Neural cell (in vitro differentiated cells): ENCODE measurements at regions not wholly inside any gene's neighbourhood (a gene's known extent, or its start where the extent isn't known, plus 50 kb on each side); places are given as distances from the start of the nearest gene placed in this dataset.

Experiments used
- H2AFZ ChIP-seq: fragments of 200-600, 300-800 bp; sonication (generic), shearing (Covaris generic); 2 replicates; pipeline ENCODE4 v1.6.0; 2014; ENCODE audit warnings: low read depth, mild to moderate bottlenecking, antibody characterized with exemption, low read length, moderate library complexity
- H3F3A ChIP-seq: fragments of 200-600 bp; shearing (Covaris generic); 2 replicates; pipeline ENCODE4 v1.6.1; 2016; ENCODE audit warnings: mild to moderate bottlenecking, moderate library complexity, mixed read lengths, antibody characterized with exemption, low read length; ENCODE audit not compliant: insufficient read depth, poor library complexity, severe bottlenecking
- H3K27ac ChIP-seq: fragments of 200-600, 300-800 bp; sonication (generic), shearing (Covaris generic); 2 replicates; pipeline ENCODE4 v1.5.1; 2014; ENCODE audit warnings: mild to moderate bottlenecking, low read length, moderate library complexity
- H3K27me3 ChIP-seq: fragments of 300-800, 200-600 bp; sonication (generic), shearing (Covaris generic); 2 replicates; pipeline ENCODE4 v1.6.0; 2014; ENCODE audit warnings: mild to moderate bottlenecking, low read depth, low read length, moderate library complexity; ENCODE audit not compliant: insufficient read depth
- H3K36me3 ChIP-seq: fragments of 300-800, 200-600 bp; sonication (generic), shearing (Covaris generic); 2 replicates; pipeline ENCODE4 v1.5.1; 2014; ENCODE audit warnings: mild to moderate bottlenecking, antibody characterized with exemption, low read length, moderate library complexity; ENCODE audit not compliant: insufficient read depth
- H3K4me2 ChIP-seq: fragments of 300-800, 200-600 bp; sonication (generic), shearing (Covaris generic); 2 replicates; pipeline ENCODE4 v1.6.0; 2014; ENCODE audit warnings: mild to moderate bottlenecking, low read length
- H3K4me3 ChIP-seq: fragments of 300-800, 200-600 bp; sonication (generic), shearing (Covaris generic); 2 replicates; pipeline ENCODE4 v1.5.1; 2014; ENCODE audit warnings: mild to moderate bottlenecking, low read length, moderate library complexity
- H3K79me2 ChIP-seq: fragments of 200-600 bp; shearing (Covaris generic); replicated peaks from 2 replicates; pipeline ENCODE4 v1.6.0; 2014; ENCODE audit warnings: mild to moderate bottlenecking, low read length, moderate library complexity; ENCODE audit not compliant: insufficient read depth
- H3K9ac ChIP-seq: fragments of 300-800, 200-600 bp; sonication (generic), shearing (Covaris generic); 2 replicates; pipeline ENCODE4 v1.6.1; 2016; ENCODE audit warnings: mild to moderate bottlenecking, low read length, mixed read lengths
- H3K9me2 ChIP-seq: fragments of 200-600 bp; shearing (Covaris generic); 2 replicates; pipeline ENCODE4 v1.6.1; 2016; ENCODE audit warnings: mild to moderate bottlenecking, low read length, mixed read lengths; ENCODE audit not compliant: insufficient read depth
- H3K9me3 ChIP-seq: fragments of 200-600, 300-800 bp; sonication (generic), shearing (Covaris generic); 2 replicates; pipeline ENCODE4 v1.6.1; 2016; ENCODE audit warnings: mild to moderate bottlenecking, mixed run types, low read length, moderate library complexity, mixed read lengths
- H4K20me1 ChIP-seq: fragments of 200-600 bp; shearing (Covaris generic); 2 replicates; pipeline ENCODE4 v1.6.1; 2016; ENCODE audit warnings: mild to moderate bottlenecking, mixed run types; ENCODE audit not compliant: insufficient read depth
- EP300 ChIP-seq: fragments of 450-650 bp; conservative IDR thresholded peaks from 2 replicates; pipeline ENCODE4 v1.6.1; 2014; ENCODE audit warnings: antibody characterized with exemption, mild to moderate bottlenecking, moderate library complexity; ENCODE audit not compliant: poor library complexity, severe bottlenecking
- EZH2 ChIP-seq: fragments of 200-600, 300-800 bp; shearing (Covaris generic), sonication (generic); IDR thresholded peaks from 2 replicates; pipeline ENCODE4 v1.6.1; 2014; ENCODE audit warnings: antibody characterized with exemption, low read length, borderline replicate concordance, mild to moderate bottlenecking; ENCODE audit not compliant: insufficient read depth, poor library complexity, severe bottlenecking
- MXI1 ChIP-seq: fragments of 450-650 bp; conservative IDR thresholded peaks from 2 replicates; pipeline ENCODE4 v1.6.1; 2014; ENCODE audit warnings: antibody characterized with exemption, mild to moderate bottlenecking; ENCODE audit not compliant: poor library complexity, severe bottlenecking
- POLR2AphosphoS5 ChIP-seq: IDR thresholded peaks from 2 replicates; pipeline ENCODE4 v1.6.1; 2012
- RAD21 ChIP-seq: fragments of 450-650 bp; conservative IDR thresholded peaks from 2 replicates; pipeline ENCODE4 v1.6.1; 2014; ENCODE audit warnings: antibody characterized with exemption, mild to moderate bottlenecking, moderate library complexity
- REST ChIP-seq: IDR thresholded peaks from 2 replicates; pipeline ENCODE4 v1.6.1; 2012; ENCODE audit warnings: borderline replicate concordance
- SMC3 ChIP-seq: fragments of 450-650 bp; conservative IDR thresholded peaks from 2 replicates; pipeline ENCODE4 v1.6.1; 2014; ENCODE audit warnings: antibody characterized with exemption, mild to moderate bottlenecking, moderate library complexity; ENCODE audit not compliant: poor library complexity
- TAF1 ChIP-seq: IDR thresholded peaks from 2 replicates; pipeline ENCODE4 v1.6.1; 2012; ENCODE audit warnings: low read depth
- TF ChIP-seq, protein P1 (sequence below): fragments of 450-650 bp; IDR thresholded peaks from 2 replicates; pipeline ENCODE4 v1.5.1; 2014; ENCODE audit warnings: antibody characterized with exemption, mild to moderate bottlenecking, moderate library complexity; ENCODE audit not compliant: poor library complexity, severe bottlenecking

GRCh38 chr22:49099496-49100124 is 728.1 kb downstream of the BRD1 start:
- TF ChIP-seq, protein P1, sequence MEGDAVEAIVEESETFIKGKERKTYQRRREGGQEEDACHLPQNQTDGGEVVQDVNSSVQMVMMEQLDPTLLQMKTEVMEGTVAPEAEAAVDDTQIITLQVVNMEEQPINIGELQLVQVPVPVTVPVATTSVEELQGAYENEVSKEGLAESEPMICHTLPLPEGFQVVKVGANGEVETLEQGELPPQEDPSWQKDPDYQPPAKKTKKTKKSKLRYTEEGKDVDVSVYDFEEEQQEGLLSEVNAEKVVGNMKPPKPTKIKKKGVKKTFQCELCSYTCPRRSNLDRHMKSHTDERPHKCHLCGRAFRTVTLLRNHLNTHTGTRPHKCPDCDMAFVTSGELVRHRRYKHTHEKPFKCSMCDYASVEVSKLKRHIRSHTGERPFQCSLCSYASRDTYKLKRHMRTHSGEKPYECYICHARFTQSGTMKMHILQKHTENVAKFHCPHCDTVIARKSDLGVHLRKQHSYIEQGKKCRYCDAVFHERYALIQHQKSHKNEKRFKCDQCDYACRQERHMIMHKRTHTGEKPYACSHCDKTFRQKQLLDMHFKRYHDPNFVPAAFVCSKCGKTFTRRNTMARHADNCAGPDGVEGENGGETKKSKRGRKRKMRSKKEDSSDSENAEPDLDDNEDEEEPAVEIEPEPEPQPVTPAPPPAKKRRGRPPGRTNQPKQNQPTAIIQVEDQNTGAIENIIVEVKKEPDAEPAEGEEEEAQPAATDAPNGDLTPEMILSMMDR: no peak
- TF ChIP-seq TAF1 (no peak), MXI1 (no peak), REST (no peak), EZH2 (no peak), POLR2AphosphoS5 (no peak), EP300 (no peak), RAD21 (no peak), SMC3 (no peak)
- Histone ChIP-seq H3K36me3 (no peaks in the 10 kb centered on the region), H2AFZ (no peak overlapping the region)

GRCh38 chr22:49099089-49099488 is 728.6 kb downstream of the BRD1 start:
- Histone ChIP-seq H3K36me3 (no peaks in the 10 kb centered on the region), H3K79me2 (no peaks in the 10 kb centered on the region), H3K27ac (no peak overlapping the region), H3F3A (no peaks in the 10 kb centered on the region), H3K4me2 (no peak overlapping the region), H2AFZ (no peak overlapping the region), H3K4me3 (no peak overlapping the region), H4K20me1 (no peaks in the 10 kb centered on the region), H3K9me3 (no peaks in the 10 kb centered on the region), H3K9me2 (no peaks in the 10 kb centered on the region), H3K9ac (no peak overlapping the region), H3K27me3 (no peaks in the 10 kb centered on the region)
- TF ChIP-seq REST (no peak), MXI1 (no peak), TAF1 (no peak), EZH2 (no peak), POLR2AphosphoS5 (no peak), EP300 (no peak), RAD21 (no peak), SMC3 (no peak)
- TF ChIP-seq, protein P1: no peak

More at GRCh38 chr22:49099496-49100124, 728.1 kb downstream of the BRD1 start:
- Histone ChIP-seq H3F3A (no peaks in the 10 kb centered on the region), H3K4me3 (no peak overlapping the region), H3K27ac (no peak overlapping the region), H3K9ac (no peak overlapping the region), H3K9me3 (no peaks in the 10 kb centered on the region), H3K79me2 (no peaks in the 10 kb centered on the region), H3K4me2 (no peak overlapping the region), H4K20me1 (no peaks in the 10 kb centered on the region), H3K27me3 (no peaks in the 10 kb centered on the region), H3K9me2 (no peaks in the 10 kb centered on the region)
